ENCODE measurements at regions not wholly inside any gene's neighbourhood (a gene's known extent, or its start where the extent isn't known, plus 50 kb on each side); places are given as distances from the start of the nearest gene placed in this dataset.
A peak's percentile ranks its signal among the peaks of the same experiment; 100 is the strongest.
"Not testable (repeated sequence)": the region's sequence is repeated elsewhere in the genome, so short reads cannot be mapped to it uniquely, and the experiment has no call there.

DNA sequence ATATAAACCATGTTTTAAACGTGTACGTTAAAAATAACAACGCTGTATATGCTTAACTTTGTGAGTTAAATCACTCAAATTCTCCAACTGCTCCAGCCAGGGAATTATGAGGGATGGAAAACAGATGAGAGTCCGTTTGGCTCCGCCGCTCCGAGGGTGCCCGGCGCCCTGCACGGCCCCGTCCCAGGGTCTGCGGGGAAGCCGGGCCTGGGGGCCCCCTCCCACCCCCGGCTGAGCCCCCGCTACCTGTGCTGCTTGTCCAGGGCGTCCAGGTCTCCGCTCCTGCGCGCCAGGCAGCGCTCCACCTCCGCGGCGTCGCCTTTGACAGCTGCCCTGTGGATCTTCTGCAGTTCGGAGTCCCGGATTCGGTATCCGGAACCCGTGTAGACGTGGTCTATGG is 415.5 kb downstream of the FOXD4L4 start:
- H3K4me3 ChIP-seq (ENCODE audit: low read length); H3K27ac Mint-ChIP-seq; POLR2A ChIA-PET; H3K36me3 ChIP-seq (ENCODE audit: insufficient read depth, low read length); H3K4me3 Mint-ChIP-seq; H3K27me3 Mint-ChIP-seq; H3K4me1 Mint-ChIP-seq; H3K9me3 ChIP-seq (ENCODE audit: low read length); DNase-seq; CTCF ChIA-PET; H3K27me3 ChIP-seq (ENCODE audit: insufficient read depth, low read length, poor library complexity, severe bottlenecking); H3K9me3 Mint-ChIP-seq; H3K36me3 Mint-ChIP-seq; H3K27ac ChIP-seq (ENCODE audit: low read depth, low read length); H3K4me1 ChIP-seq (ENCODE audit: insufficient read depth, low read length): not testable (repeated sequence)

DNA sequence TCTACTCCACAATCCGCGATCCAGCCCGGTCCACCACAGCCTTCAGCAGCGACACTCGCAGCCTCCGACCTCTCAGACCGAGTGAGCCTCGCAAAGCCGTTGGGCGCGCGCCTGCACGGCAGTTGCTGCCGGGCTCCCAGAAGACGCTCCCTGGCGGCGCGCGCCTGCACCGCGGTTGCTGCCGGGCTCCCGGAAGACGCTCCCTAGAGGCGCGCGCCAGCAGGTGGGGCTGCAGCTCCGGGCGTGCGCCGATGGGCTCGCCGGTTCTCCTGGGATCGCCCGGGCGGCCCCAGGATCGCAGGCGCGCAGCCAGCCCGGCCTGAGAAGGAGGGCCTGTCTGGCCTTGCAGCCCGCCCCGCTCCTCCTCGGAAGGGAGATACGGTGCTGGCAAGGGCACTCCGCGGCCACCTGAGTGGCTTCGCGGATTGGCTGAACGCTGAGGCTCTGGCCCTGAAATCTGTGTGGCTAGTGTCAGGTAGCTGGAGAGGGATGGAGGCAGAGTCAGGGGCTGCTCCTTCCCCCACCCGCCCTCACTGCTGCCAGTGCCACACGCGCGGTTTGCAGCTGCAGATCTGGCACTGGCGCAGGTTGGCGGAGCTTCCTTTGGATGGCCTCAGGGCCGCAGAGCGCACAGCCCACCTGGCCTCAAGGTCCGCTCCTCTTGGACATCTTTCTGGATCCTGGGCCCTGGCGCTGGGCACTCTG is 416.2 kb downstream of the FOXD4L4 start:
- H3K27ac Mint-ChIP-seq; H3K27me3 Mint-ChIP-seq; H3K9me3 ChIP-seq (ENCODE audit: low read length); H3K4me1 ChIP-seq (ENCODE audit: insufficient read depth, low read length); H3K9me3 Mint-ChIP-seq; H3K27ac ChIP-seq (ENCODE audit: low read depth, low read length); H3K36me3 Mint-ChIP-seq; H3K27me3 ChIP-seq (ENCODE audit: insufficient read depth, low read length, poor library complexity, severe bottlenecking); H3K4me1 Mint-ChIP-seq; POLR2A ChIA-PET; H3K4me3 ChIP-seq (ENCODE audit: low read length); CTCF ChIA-PET; H3K36me3 ChIP-seq (ENCODE audit: insufficient read depth, low read length): not testable (repeated sequence)
- DNase-seq = peak in 3 of 5 donors; percentile 13 to 47 (median 21)
- peak overlapping the region in 1 of 7 donors; percentile 44 for H3K4me3 Mint-ChIP-seq

DNA sequence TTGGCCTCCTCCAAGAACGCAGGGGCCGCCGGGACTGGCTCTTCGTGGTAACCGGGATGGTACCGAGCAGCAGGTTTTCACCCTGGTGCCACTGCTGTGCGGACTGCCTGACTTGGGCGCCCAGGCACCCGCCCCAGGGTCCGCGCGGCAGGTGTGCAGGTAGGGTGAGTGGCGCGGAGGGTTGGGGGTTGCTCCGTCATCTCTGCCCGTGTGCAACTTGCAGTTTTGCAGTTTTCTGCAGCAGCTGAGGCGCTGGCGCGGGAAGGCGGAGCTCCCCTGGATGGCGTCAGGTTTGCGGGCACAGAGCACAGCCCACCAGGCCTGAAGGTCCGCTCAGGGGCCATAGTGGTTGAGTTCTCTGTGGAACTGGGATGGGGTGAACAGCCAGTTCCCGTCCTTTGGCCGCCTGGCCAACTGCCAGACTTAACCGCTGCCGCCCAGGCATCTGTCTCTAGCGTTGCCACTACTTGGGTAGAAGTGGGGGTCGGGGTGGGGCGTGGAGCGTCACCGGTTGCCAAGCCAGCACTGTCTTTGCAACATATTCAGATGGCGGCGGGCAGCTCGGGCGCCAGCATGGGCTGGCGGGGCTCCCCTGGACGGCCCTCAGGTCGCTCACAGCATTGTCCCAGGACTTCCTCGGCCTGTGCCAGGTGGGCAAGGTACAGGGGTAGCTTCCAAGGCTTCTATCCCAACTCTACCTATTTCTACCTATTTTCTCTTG is 417.2 kb downstream of the FOXD4L4 start:
- H3K27ac ChIP-seq (ENCODE audit: low read depth, low read length); H3K36me3 ChIP-seq (ENCODE audit: insufficient read depth, low read length); H3K4me1 ChIP-seq (ENCODE audit: insufficient read depth, low read length); H3K9me3 ChIP-seq (ENCODE audit: low read length); H3K27me3 ChIP-seq (ENCODE audit: insufficient read depth, low read length, poor library complexity, severe bottlenecking); H3K4me1 Mint-ChIP-seq; H3K27me3 Mint-ChIP-seq; H3K27ac Mint-ChIP-seq; H3K9me3 Mint-ChIP-seq; H3K4me3 ChIP-seq (ENCODE audit: low read length); POLR2A ChIA-PET; CTCF ChIA-PET; H3K36me3 Mint-ChIP-seq: not testable (repeated sequence)
- peak in 2 of 5 donors; percentile 9 to 35 for DNase-seq
- H3K4me3 Mint-ChIP-seq = peak overlapping the region in 1 of 7 donors; percentile 27

DNA sequence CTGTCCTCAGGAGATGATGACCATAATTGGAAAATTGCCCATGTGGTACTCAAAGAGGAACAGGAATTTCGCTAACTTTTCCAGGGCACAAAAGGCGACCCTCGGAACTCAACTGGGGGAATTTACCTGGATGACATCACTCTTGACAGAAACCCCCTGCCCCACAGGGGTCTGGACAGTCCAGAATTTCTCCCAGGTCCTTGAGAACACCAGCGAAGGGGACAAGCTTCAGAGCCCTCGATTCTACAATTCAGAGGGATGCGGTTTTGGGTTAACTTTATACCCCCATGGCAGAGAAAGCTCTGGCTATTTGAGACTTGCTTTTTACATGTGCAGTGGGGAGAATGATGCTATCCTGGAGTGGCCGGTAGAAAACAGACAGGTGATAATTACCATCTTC is 445.4 kb downstream of the FOXD4L4 start:
- H3K27me3 ChIP-seq (ENCODE audit: insufficient read depth, low read length, poor library complexity, severe bottlenecking); H3K27me3 Mint-ChIP-seq; POLR2A ChIA-PET: not testable (repeated sequence)

DNA sequence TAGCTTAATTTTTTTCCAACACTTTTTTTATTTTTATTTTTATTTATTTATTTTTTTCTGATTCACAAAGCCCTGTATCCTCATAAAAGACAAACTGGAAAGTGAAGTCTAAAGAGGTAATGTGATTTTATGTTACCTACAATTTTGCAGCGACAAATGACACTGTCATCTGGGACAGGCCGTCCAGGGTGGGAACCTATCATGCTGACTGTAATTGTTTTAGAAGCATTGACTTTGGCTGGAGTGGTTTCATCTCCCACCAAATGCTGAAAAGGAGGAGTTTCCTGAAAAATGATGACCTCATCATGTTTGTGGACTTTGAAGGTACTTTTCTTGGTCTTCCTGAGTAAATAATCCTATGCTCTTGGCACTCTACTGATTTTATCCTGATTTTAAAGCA is 446.7 kb downstream of the FOXD4L4 start:
- H3K4me3 Mint-ChIP-seq; H3K27ac Mint-ChIP-seq; CTCF ChIA-PET; H3K36me3 ChIP-seq (ENCODE audit: insufficient read depth, low read length); H3K9me3 Mint-ChIP-seq; H3K27me3 Mint-ChIP-seq; H3K4me1 Mint-ChIP-seq; H3K27me3 ChIP-seq (ENCODE audit: insufficient read depth, low read length, poor library complexity, severe bottlenecking); H3K9me3 ChIP-seq (ENCODE audit: low read length); H3K27ac ChIP-seq (ENCODE audit: low read depth, low read length); H3K4me1 ChIP-seq (ENCODE audit: insufficient read depth, low read length); H3K4me3 ChIP-seq (ENCODE audit: low read length); H3K36me3 Mint-ChIP-seq; DNase-seq; POLR2A ChIA-PET: not testable (repeated sequence)

More for the DNA sequence above, 445.4 kb downstream of the FOXD4L4 start:
- H3K4me3 Mint-ChIP-seq; H3K4me1 ChIP-seq (ENCODE audit: insufficient read depth, low read length); H3K9me3 ChIP-seq (ENCODE audit: low read length); DNase-seq; H3K9me3 Mint-ChIP-seq; H3K4me1 Mint-ChIP-seq; CTCF ChIA-PET; H3K36me3 ChIP-seq (ENCODE audit: insufficient read depth, low read length); H3K27ac ChIP-seq (ENCODE audit: low read depth, low read length); H3K27ac Mint-ChIP-seq; H3K4me3 ChIP-seq (ENCODE audit: low read length); H3K36me3 Mint-ChIP-seq: not testable (repeated sequence)

DNA sequence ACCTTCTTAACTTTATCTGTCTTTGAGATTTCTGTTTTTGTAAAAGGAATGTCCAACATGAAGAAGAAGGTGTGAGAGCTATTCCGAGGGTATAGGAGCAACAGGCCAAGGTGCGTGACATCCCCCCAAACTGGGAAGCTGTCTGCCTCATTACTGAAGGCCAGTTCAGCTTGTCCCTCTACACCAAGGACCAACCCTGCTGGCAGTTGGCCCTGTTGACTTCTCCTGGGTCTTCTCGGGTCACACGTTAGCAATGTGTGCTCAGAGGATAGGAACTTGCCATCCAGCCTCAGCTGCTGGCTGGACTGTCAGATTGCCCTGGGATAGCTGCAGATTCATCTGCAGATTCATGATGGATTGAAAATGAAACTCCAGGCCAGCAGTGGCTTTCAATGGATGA is 460.3 kb downstream of the FOXD4L4 start:
- H3K27me3 Mint-ChIP-seq; H3K4me3 ChIP-seq (ENCODE audit: low read length); POLR2A ChIA-PET; H3K27me3 ChIP-seq (ENCODE audit: insufficient read depth, low read length, poor library complexity, severe bottlenecking); H3K27ac Mint-ChIP-seq; H3K4me3 Mint-ChIP-seq; CTCF ChIA-PET; H3K36me3 ChIP-seq (ENCODE audit: insufficient read depth, low read length); DNase-seq; H3K27ac ChIP-seq (ENCODE audit: low read depth, low read length); H3K4me1 ChIP-seq (ENCODE audit: insufficient read depth, low read length); H3K36me3 Mint-ChIP-seq; H3K9me3 Mint-ChIP-seq; H3K9me3 ChIP-seq (ENCODE audit: low read length); H3K4me1 Mint-ChIP-seq: not testable (repeated sequence)

DNA sequence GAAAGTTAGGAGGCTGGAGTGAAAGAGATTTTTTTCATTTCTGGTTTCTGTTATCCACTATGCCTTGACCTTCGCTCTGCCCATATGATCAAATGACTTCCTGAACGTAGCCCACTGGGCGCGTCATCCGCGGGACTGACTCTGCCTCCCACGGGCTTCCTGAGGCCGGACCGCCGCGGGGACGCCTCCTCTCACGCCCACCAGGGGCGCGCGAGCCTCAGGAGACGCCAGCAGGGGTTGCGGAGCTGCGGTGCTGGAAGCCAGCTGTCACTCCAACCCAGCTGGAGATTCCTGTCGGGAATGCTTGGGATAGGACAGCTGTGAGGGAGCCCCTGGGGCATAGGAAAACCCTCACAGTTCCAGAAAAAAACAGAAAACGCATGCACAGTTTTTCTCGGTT is 461.5 kb downstream of the FOXD4L4 start:
- H3K36me3 Mint-ChIP-seq; H3K4me3 ChIP-seq (ENCODE audit: low read length); H3K27me3 ChIP-seq (ENCODE audit: insufficient read depth, low read length, poor library complexity, severe bottlenecking); DNase-seq; POLR2A ChIA-PET; H3K27ac ChIP-seq (ENCODE audit: low read depth, low read length); H3K4me1 ChIP-seq (ENCODE audit: insufficient read depth, low read length); H3K4me3 Mint-ChIP-seq; H3K36me3 ChIP-seq (ENCODE audit: insufficient read depth, low read length); CTCF ChIA-PET; H3K9me3 Mint-ChIP-seq; H3K4me1 Mint-ChIP-seq; H3K27me3 Mint-ChIP-seq; H3K9me3 ChIP-seq (ENCODE audit: low read length); H3K27ac Mint-ChIP-seq: not testable (repeated sequence)

DNA sequence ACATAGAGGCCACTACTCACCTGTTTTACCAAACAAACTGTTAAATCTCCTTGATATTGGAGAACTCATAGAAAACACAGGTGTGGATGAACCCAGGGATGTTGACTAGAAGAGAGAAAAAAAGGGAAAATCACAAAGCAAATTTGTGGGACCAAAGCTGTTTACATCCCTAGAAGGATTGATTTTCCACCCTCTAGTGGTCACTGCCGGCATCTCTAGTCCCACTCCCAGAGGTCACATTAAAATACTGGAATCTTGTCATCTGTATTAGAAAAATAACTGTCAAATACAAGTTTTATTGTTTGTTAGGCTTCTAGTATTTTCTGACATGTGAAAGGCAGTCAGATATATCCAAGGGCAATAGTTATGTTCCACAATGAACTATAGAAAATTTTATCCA is 469.7 kb downstream of the FOXD4L4 start:
- H3K4me1 ChIP-seq (ENCODE audit: insufficient read depth, low read length); H3K4me1 Mint-ChIP-seq; H3K9me3 Mint-ChIP-seq; H3K4me3 Mint-ChIP-seq; H3K27ac ChIP-seq (ENCODE audit: low read depth, low read length); H3K4me3 ChIP-seq (ENCODE audit: low read length); POLR2A ChIA-PET; H3K27me3 Mint-ChIP-seq; H3K36me3 ChIP-seq (ENCODE audit: insufficient read depth, low read length); H3K27me3 ChIP-seq (ENCODE audit: insufficient read depth, low read length, poor library complexity, severe bottlenecking); CTCF ChIA-PET; H3K36me3 Mint-ChIP-seq; H3K27ac Mint-ChIP-seq; H3K9me3 ChIP-seq (ENCODE audit: low read length); DNase-seq: not testable (repeated sequence)

DNA sequence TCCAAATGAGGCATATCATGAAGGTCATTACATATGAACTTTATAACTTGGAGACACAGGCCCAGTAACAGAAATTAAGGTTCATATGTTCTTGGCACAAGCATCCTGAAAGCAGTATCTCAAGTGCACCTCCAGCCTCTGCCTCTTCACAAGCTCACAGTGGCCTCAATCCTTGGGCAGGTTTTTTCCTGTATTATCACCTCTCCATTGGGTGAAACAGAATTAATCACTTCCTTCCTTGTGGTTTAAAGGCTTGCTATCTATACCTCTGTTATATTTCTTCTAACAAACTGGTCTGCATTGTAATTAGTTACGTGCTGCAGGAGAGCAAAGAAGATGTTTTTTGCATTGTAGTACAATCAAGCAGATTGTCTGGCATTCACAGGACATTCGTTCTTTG is 471.0 kb downstream of the FOXD4L4 start:
- H3K4me3 ChIP-seq (ENCODE audit: low read length); H3K4me1 Mint-ChIP-seq; H3K27me3 ChIP-seq (ENCODE audit: insufficient read depth, low read length, poor library complexity, severe bottlenecking); H3K36me3 Mint-ChIP-seq; H3K36me3 ChIP-seq (ENCODE audit: insufficient read depth, low read length); H3K27ac ChIP-seq (ENCODE audit: low read depth, low read length); H3K4me3 Mint-ChIP-seq; H3K9me3 ChIP-seq (ENCODE audit: low read length); H3K27me3 Mint-ChIP-seq; H3K27ac Mint-ChIP-seq; H3K9me3 Mint-ChIP-seq; CTCF ChIA-PET; H3K4me1 ChIP-seq (ENCODE audit: insufficient read depth, low read length); DNase-seq; POLR2A ChIA-PET: not testable (repeated sequence)

Measured in CD8-positive, alpha-beta memory T cell (primary cell).